PC-9 (cell line): ENCODE measurements at regions not wholly inside any gene's neighbourhood (a gene's known extent, or its start where the extent isn't known, plus 50 kb on each side); places are given as distances from the start of the nearest gene placed in this dataset.

Experiments used
- CTCF ChIP-seq: fragments of 200-600 bp; sonication (generic); conservative IDR thresholded peaks from 2 replicates; pipeline ENCODE4 v1.6.1; 2017; ENCODE audit warnings: mixed run types, antibody characterized with exemption, mild to moderate bottlenecking, moderate library complexity
- EZH2 ChIP-seq: fragments of 200-600 bp; sonication (generic); IDR thresholded peaks from 2 replicates; pipeline ENCODE4 v1.8.0; 2017; ENCODE audit warnings: antibody characterized with exemption, low read depth

GRCh38 chr15:91630090-91630489 is 223.4 kb upstream of the SLCO3A1 start:
- TF ChIP-seq CTCF (no peak), EZH2 (no peak)
